GM21717 (cell line): ENCODE measurements at regions not wholly inside any gene's neighbourhood (a gene's known extent, or its start where the extent isn't known, plus 50 kb on each side); places are given as distances from the start of the nearest gene placed in this dataset.
"Not testable (repeated sequence)": the region's sequence is repeated elsewhere in the genome, so short reads cannot be mapped to it uniquely, and the experiment has no call there.

ENCODE experiments used
- ATAC-seq: cut with Tn5 transposase; IDR thresholded peaks from one replicate; pipeline ENCODE4 v1.9.1; 2021; ENCODE audit warnings: mild to moderate bottlenecking, moderate library complexity; ENCODE audit not compliant: unreplicated experiment

GRCh38 chr3:18086078-18086477 lies 339.1 kb downstream of the SATB1 start:
- ATAC-seq, result no peak

DNA sequence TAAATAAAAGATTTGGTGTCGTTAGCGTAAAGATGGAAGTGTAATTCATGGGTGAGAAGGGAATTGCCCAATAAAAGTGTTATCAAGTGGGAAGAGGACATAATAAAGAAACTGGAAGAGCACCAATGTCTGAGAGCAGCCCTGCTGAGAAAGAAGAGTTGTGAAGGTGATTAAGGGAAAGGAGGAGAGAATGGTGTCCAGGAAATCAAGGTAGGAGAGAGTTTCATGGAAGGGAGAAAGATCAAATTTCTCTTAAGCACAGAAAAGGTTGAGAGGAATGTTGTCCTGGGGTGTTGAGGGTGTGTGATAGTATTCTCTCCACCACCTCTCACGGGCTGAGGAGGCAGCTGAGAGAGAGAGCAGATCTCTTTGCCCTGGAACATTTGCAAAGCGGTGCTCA lies 339.7 kb downstream of the SATB1 start:
- no peak for ATAC-seq

DNA sequence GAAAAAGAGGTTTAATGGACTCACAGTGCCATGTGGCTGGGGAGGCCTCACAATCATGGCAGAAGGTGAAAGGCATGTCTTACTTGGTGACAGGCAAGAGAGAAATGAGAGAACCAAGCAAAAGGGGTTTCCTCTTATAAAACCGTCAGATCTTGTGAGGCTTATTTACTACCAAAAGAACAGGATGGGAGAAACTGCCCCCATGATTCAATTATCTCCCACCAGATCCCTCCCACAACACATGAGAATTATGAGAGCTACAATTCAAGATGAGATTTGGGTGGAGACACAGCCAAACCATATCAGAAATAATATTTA lies 340.8 kb upstream of the TBC1D5 start:
- not testable (repeated sequence) for ATAC-seq

- ATAC-seq, result no peak
Observed at GRCh38 chr3:18082551-18083272, 340.3 kb upstream of the TBC1D5 start.

DNA sequence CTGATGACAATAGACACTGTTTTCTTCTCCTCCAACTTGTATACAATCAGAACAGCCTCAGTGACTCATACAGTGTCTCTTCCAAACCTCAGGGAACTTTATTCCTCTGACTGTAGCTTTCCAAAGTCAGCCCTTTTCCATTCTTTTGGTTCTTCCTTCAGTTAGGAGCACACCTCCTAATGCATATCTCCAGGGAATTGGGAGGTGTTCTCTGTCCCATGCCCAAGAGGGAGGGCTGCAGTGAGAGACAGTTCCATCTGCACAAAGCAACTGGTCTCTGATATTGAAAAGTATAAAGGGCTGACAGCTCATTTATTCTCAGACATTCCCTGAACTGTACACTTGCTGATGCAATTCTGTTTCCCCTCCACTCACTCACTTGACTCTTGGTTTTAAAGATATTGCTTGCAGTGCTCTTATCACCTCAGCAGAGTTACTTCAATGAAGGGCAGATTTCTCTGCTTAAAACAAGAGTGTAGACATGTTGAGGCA lies 337.8 kb upstream of the TBC1D5 start:
- no peak for ATAC-seq

DNA sequence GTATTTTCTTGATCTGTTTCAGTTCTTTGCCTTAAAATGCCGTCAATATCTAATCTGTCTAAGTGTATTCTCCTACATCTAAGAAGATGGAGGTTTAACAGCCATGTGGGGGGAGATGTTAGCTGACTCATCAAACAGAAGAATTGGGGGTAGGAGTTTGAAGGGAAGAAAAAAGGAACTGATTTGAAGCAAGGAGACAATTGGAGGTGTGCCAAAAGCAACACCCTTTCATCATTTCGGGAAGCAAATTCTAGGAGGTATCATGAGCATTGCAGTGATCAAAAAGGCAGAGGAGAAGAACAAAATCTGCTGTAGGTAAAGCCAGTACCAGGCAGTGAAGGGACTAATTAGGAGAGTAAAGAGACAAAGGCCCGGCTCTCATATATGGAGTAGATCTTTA lies 337.3 kb upstream of the TBC1D5 start:
- ATAC-seq, result no peak

- ATAC-seq, result no peak
Observed at GRCh38 chr3:18079062-18079461, 336.6 kb upstream of the TBC1D5 start.

- ATAC-seq, result no peak
Observed at GRCh38 chr3:18077128-18077840, 334.9 kb upstream of the TBC1D5 start.

GRCh38 chr3:18076301-18076700 lies 333.9 kb upstream of the TBC1D5 start:
- no peak for ATAC-seq

- ATAC-seq, result no peak
Observed at GRCh38 chr3:18075799-18076198, 333.4 kb upstream of the TBC1D5 start.

DNA sequence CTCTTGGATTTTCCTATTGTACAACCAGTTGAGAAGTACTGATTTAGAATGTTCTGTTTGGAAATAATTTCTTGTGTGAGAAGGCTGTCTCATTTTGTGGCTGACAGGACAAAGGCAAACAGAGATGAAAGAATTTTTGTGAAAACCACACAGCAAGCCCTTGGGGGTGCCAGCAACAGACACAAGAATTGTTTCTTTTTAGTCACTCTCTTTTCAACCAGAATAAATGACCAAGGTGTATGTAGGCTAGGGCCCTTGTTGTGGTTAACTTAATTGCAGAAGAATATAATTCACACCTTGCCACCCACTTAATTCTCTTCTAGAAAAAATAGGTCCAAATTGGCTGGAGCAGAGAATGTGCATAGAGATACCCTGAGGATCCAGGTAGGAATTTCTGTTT lies 329.4 kb upstream of the TBC1D5 start:
- no peak for ATAC-seq

DNA sequence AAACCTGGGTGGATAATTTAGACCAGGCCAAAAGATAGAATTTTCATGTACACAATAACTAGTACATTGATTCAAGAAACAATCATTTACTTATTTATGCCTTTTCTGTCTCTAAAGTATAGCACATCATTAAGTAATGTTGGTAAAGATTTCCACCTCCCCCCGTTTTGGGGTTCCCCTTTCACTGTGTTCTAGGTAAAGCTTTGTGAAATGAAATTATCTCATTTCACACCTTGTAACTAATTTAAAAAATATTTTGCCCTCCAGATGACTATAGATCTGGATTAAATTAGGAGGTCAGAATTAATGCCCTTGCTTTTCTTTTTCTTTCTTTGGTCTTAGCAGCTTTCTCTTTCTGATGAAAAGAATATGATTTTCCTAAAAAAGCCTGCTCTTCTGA lies 328.5 kb upstream of the TBC1D5 start:
- no peak for ATAC-seq

DNA sequence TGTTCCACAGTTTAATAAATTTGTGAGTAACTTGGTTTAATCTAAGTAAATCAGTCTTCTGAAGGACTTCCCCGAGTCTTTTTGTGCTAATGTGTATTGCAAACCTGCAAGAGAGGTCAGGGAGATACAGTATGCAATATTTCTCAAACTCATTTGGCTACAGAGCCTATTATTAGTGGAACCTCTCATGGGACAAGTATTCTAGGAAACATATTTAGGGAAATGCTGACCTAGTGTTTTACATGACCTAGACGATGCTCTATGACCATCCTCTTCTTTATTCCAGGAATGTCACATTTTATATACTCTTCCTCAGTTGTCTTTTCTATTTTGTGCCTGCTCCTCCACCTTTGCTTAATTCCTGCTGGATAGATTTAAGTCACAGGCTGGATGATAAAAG lies 327.8 kb upstream of the TBC1D5 start:
- no peak for ATAC-seq

- ATAC-seq, result no peak
Observed at GRCh38 chr3:18069568-18069967, 327.1 kb upstream of the TBC1D5 start.

DNA sequence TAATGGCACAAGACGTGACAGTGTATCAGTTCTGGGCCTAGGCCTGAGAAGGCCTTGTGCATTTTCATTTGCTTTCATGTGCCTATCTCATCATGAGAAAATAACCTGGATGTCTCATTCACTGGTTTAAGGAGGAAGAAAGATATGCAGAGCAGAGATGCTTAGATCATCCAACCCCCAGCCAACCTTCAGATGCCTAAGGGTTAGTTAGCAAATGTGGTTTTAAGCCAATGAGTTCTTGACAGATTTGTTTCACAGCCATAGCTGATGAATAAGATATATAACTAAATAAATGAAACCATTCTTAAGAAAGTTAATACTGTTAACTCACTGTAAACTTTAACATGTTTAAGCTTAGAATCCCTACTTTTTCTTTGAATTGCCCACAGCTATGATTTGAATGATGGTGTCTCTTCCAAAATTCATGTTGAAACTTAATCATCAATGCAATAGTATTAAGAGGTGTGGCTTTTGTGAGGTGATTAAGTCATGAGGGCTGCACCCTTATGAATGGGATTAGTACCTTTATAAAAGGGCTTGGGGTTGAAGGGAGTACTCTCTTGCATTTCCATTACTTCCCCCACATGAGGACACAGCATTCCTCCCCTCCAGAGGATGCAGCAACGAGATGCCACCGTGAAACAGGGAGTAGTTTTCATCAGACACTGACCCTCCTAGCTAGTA lies 324.6 kb upstream of the TBC1D5 start:
- ATAC-seq, result no peak

DNA sequence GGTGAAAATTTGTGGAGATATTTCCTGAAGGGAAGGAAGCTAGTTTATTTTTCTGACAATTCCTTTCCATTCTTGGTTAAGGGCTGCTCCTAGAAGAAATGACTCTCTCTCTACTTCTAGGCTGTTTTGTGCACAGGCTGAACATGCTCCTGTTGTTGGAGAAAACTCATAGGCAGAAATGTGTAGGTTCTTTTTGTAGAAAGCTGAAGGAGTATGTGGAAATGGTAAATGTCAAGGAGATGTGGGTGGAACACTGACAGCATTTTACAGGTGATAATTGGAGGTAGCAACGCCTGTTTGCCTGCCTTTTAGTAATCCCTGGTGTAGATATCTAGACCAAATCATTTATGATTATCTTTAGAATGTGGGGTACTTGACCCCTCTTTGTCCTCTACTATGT lies 322.2 kb upstream of the TBC1D5 start:
- no peak for ATAC-seq

GRCh38 chr3:18062657-18063025 lies 320.2 kb upstream of the TBC1D5 start:
- no peak for ATAC-seq

GRCh38 chr3:18061737-18062656 lies 319.6 kb upstream of the TBC1D5 start:
- ATAC-seq, result no peak

DNA sequence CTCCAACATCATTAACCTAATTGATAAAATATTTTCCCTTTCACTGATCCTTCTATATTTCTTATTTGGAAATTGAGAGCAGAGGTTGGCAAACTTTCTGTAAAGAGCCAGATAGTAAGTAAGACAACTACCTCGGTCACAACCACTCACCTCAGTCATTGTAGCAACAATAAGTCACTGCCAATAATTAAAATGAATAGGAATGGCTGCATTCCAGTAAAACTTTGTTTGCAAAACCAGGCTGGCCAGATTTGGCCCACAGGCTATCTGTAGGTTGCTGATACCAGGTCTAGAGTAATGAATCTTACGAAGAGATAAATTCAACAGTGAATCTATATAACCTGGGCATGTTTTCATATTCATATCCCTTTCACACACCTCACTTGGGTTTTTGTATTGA lies 316.2 kb upstream of the TBC1D5 start:
- no peak for ATAC-seq

- ATAC-seq, result no peak
Observed at GRCh38 chr3:18057471-18058091, 315.1 kb upstream of the TBC1D5 start.

- no peak for ATAC-seq
Observed at GRCh38 chr3:18054625-18055024, 312.2 kb upstream of the TBC1D5 start.
